Hindlimb muscle (tissue), 1 donor: ENCODE measurements at regions not wholly inside any gene's neighbourhood (a gene's known extent, or its start where the extent isn't known, plus 50 kb on each side); places are given as distances from the start of the nearest gene placed in this dataset.

Experiments used
- DNase-seq: peaks from one replicate; pipeline ENCODE4 v3.0.0-alpha.2; 2013

DNA sequence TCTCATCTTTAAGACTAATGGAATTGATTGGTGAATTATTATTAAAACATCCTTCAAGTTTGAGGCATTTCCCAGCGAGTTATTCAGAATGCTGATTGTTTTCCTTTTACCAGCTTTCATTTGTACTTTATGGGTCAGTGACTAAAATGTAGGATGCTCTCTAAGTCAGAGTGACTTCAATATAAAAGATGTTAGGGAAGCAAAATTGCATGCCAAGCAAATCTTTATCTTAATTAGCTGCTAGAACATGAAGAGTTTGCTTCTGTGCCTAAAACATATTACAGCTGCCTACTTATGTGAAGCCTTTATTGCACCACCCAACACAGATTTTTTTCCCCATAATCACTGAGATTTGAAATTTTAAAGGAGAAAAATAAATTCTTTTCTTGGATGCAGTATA lies 79.8 kb upstream of the CYYR1 start:
- no peak for DNase-seq

- DNase-seq = no peak
Measured at GRCh38 chr21:26641062-26641461, 68.0 kb upstream of the CYYR1 start.

GRCh38 chr21:26637201-26637745 lies 64.2 kb upstream of the CYYR1 start:
- DNase-seq = no peak

DNA sequence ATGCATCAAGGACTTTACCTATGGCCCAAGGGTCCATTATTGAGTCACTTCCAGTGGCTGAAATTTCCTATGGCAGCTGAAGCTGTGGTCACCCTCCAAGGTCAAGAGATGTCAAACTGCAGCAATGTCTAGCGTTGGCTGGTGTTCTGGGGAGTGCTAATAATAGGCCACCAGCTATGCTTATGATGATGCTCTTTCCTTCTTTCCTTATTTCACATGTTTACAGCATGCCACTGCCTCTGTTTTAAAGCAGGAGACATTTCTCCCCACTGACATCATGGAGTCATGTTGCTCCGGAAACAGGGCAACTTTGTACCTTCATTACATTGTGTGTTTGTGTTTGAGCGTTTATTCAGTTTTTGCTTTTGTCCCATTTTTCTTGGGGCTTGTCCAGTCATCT lies 62.6 kb upstream of the CYYR1 start:
- DNase-seq = no peak

DNA sequence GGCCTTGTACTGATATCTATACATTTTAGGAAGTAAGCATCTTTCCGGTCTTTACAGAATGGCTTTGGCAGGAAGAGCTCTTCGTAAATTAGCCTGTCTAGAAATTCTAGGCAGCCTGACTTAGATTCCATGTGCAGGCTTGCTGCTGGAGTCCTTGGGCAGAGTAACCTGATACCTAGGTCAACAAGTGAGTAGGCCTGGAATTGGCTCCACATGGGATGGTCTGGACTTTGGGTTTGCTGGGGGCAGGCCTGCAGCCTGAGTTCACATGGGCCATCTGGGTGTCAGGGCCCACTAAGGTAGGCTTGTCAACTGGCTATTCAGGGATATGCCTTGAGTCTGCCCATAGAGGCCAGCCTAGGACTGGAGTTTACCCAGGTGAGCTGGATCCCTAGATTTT lies 59.6 kb upstream of the CYYR1 start:
- DNase-seq = no peak

DNA sequence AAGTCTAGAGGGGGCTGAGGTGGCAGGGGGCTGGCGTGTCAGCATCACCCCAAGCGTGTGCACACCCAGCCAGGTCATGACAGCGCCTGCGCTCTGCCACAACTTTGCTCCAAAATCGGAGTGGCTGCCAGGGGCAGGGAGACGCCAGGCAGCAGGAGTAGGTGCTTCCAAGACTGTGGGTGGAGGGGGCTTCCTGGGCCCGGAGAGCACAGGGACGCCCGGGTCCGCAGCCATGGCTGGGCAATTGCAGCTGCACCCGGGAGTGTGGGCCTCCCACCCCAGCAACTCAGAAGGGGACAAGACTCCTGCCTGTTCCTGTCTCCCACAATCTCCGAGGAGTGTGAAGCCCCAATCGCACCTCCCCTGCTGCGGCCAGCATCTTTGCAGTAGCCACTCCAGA lies 53.1 kb upstream of the CYYR1 start:
- DNase-seq = no peak

DNA sequence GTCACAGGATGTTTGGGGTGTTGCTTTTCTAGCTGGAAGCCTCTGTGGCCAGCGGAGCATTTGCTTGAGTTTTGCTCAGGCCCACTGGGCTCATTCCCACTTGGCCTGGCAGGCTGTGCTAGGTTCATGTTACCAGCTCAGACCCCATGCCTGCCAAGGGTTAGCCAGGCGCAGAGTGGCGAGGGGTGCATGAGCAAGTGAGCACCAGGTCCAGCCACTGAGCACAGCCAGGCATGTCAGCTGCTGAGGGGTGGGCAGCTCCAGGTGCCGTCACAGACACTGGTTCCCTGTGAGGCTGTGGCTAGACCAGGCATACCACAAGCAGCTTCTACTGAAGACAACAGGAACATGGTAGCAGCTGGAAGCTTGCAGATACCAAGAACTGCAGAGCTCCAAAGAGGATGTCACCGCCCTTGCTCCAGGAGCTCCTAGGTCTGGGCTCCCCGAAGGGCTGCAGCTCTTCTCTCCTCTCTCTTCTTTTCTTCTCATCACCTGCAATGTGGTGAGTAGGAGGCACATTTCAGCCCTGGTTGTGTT lies 52.0 kb upstream of the CYYR1 start:
- no peak for DNase-seq
